Hematopoietic multipotent progenitor cell treated with erythropoietin and hydrocortisone succinate and interleukin-3 and kit ligand, for 6 days (in vitro differentiated cells): ENCODE measurements at regions not wholly inside any gene's neighbourhood (a gene's known extent, or its start where the extent isn't known, plus 50 kb on each side); places are given as distances from the start of the nearest gene placed in this dataset.
"Not testable (repeated sequence)": the region's sequence is repeated elsewhere in the genome, so short reads cannot be mapped to it uniquely, and the experiment has no call there.

Experiments used
- DNase-seq: peaks from one replicate; pipeline ENCODE4 v3.0.0-alpha.2; 2015

DNA sequence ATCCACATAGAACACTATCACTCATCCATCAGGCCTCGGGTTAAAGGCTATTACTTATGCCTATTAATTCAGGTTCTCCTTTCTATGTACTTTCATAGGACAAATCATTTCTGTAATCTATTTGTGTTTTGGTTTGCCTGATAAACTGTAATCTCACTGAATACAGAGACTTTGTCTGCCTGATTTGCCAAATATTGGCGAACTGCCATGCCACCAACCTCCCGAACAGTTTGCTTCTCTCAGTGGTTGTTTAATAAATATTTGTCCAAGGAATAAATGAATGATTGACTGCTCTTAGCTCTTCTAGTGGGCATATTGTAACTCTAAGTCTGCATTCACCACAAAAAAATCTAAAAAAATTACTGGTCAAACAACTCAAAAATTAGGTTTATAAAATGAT, 170.1 kb upstream of the ZFP64 start:
- no peak for DNase-seq

DNA sequence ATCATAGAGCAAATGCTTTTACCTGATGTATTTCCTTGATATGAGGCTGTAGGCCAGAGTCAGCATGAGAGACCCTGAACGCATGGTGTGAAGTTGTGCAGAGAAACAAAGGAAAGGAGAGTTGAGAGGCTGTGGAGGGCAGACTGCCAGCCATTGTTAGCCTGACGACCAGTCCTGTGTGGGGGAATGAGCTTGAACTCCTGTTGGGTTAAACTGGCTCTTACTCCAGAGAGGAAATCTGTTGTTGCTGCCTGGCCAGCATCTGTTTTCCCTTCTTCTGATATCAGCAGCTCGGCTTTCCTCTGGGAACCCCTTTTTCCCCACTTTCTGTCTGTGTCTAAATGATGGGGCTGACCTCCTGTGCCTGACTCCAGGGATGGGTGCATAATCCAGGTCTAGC, 158.2 kb upstream of the ZFP64 start:
- DNase-seq, result no peak

DNA sequence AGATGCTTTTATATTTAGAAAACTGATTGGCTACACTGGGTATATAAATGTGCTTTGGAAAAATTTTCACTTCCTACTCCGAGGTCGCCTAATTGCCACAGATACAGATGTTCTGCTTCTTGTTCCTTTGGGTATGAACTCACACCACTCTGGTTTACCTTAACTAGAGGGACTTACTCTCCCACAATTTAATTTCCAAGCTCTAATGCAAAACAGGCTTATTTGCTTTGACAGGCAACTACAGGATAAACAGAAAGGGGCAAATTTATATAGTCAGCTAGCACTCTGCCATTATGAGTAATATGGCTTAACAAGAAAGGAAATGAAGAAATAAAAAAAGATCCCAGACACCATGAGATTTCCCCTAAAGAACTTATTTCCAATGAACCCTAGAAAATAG, 156.9 kb upstream of the ZFP64 start:
- no peak for DNase-seq

DNA sequence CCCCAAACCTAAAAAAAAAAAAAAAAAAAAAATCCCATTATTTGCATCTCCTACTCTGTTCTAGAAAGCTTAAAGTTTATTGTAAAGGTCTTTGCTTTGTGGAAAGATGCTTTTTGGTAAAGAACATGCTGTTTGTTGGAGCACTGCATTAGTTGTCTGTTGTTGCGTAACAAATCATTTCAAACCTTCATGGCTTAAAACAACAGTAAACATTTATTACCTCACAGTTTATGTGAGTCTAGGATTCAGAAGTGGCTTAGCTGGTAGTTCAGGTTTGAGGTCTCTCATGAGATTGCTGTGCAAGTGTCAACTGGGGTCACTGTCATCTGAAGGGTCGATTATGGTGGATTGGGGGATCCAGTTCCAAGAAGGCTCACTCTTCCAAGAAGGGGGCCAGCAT, 155.2 kb upstream of the ZFP64 start:
- no peak for DNase-seq

DNA sequence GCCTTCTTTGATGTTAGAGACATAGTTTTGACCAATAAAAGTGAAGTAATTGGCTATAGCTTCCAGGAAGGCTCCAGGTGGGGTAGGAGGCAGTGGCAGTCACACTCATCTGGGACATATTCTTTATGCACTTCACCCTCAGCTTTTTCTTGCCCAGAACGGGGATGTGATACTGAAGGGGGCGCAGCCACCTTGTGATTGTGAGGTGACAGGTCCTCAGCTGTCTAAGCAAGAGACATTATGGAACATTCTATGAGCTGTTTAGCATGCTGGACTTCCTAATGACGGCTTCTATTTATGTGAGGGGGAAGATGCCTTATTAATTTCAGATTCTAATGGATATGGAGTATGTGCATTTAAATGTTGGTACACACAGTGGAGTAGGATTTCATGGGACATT, 151.3 kb upstream of the ZFP64 start:
- no peak for DNase-seq

DNA sequence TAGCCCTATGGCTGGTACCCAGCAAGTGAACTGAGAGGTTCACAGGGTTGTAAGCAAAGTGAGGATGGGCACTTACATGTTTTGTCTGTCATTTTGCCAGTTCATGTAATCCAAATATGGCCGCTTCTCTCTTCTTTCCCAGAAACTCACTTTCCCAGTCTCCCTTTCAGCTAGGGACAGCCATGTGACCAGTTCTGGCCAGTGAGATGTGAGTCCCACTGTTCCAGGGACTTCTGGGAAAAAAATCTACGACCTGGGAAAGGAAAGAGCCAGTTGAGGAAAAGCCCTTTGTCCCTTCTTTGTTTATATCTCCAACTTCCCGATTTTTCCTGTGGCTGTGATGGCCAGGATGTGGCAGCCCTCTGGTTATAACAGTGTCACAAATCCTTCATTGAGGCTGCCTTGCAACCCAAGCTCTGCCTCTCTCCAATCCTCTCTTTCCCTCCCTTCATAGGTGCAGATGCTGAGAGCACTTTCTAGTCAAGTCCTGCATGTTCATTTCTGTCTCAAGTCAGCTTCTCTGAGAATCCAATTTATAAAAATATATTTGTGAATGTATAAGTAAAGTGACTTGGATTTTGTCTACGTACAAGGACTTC, 148.6 kb upstream of the ZFP64 start:
- no peak for DNase-seq

DNA sequence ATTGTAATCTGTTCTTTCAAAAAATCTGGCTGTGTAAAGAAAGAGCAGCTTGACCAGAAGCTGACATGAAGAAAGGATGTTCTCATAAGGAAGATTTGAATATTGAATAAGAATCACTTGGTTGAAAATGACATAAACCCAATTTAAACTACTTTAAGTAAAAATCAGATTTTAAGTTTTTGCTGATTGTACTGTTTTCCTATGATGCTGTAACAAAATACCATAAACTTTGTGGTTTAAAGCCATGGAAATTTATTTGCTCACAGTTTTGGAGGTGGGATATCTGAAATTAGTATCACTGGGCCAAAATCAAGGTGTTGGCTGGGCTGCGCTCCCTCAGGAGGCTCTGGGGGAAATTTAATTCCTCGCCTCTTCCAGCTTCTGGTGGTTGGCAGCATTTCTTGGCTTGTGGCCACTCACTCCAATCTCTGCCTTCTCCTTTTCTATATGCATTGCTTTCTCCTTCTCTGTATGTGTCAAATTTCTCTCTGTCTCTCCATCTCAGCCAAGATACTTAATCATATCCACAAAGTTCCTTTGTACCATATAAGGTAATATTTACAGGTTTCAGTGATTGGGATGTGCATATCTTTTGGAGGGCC, 141.2 kb upstream of the ZFP64 start:
- DNase-seq, result no peak

DNA sequence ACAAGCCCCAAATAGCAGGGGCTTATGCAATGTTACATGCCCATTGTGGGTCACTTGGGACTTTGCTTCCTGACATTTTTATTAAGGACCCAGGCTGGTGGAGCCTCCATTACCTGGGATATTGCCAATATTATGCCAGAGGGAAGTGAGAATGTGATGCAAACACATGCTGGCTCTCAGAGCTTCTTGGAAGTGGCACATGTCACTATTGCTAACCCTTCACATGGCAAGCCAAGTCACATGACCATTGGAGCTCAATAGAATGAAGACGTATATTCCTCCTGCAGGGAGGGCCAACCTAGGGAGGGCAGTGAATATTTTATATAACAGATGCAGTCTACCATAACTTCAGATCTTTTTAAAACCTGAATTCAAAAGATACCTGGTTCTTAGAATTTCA, 140.7 kb upstream of the ZFP64 start:
- no peak for DNase-seq

DNA sequence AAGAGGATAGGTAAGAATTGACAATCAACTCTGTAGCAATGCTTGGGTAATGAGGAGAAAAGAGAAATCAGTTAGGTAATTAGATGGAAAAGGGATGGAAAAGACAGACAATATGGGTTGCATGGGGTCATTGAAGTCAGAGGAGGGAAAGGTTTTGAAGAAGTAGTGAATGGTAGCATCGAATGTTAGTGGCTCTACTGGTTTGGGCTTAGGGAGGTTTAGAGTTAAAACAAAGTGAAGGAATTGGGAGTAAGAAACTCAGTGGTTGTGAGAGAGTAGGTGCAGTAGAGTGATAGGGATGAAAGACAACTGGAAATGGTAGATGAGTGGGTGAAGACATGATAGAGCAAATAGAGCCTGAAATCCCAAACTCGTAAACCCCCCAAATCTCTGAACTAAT, 140.1 kb upstream of the ZFP64 start:
- DNase-seq, result no peak

DNA sequence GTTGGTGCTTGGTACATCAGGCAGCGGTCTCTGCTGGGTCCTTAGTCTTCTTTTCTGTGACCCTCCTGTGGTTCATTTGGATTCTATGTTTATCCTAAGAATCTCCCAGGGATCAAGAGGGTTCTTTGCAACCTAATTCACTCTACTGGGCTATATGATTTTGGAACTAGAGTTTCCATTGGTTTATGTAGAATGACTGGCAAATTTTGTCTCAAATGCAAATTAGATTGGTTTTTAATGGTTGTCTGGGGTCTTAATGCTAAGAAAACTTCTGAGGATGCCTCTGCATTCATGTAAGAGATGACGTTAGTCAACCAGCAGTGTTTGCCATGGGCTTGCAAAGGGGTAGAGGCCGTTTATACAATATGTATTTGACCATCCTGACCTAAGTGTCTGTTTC, 129.8 kb upstream of the ZFP64 start:
- no peak for DNase-seq

DNA sequence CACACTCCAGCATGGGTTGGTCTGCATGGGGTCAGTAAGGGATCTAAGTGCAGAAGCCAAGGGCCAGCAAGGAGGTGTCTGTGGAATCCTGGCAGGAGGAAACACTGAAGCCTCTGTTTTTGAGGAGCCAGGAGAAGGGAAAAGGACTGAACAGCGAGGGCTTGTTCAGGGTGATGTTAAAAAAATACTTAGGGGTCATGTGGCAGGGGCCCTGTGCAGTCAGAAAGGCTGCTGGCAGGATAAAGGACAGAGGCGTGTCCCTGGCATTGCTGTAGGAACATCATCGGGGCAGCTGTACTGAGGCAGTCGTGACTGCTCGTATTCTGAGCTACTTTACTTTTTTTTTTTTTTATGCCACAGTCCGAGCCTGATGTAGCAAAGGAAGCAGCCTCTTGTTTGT, 127.1 kb upstream of the ZFP64 start:
- DNase-seq, result no peak

DNA sequence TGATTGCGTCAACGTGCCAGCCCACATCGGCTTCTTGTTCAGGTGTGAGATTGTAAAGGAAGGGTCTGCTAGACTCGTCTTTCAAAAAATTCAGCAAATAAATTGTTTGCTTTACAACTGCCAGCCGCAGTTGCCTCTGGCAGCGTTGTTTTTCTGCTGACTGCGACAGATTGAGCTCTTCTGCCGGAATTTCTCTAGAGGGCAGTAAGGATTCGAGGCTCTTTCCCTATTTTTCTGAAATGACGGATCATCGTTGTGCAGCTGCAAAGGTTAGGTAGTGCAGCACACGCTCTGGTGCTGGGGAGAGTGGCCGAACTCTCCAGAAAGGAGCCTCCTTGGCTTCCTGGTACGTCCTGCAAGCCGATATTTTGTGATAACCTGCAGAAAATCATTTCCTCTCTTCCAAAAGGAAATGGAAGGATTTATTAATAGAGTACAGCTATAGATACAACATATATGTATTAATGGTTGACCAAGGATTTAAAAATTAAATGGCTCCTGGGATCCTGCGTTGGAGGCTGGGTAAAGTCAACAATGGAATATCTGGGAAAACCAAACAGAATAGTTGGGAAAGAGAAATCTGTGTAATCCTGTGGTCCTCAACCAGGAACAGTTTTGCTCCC, 121.9 kb upstream of the ZFP64 start:
- no peak for DNase-seq

DNA sequence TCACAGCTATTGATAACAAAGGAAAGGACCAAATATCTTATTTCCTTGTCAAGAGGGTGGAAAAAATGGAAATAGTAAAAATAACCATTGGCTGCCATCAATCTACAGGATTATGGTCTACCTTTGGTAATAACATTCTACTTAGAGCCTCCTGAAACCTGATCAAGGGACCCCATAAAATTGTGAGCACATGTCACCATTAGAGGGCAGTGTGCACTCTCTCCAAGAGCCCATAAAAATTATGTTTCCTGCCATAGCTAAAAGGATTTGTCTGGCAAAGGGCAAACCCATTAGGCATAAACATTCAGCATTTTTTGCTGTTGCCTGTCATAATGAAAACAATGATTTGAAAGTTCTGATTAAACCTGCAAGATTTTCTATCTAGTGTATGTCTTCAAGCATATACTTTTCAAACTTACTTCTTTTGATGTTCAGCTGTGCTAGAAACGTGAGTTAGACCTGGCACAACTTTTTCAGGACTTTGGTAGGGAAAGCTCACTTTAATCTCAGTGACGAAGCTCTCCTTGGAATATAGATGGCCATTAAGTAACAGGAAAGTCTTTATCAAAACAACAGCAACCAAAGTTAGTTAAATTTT, 120.7 kb upstream of the ZFP64 start:
- peak; percentile 79 for DNase-seq

DNA sequence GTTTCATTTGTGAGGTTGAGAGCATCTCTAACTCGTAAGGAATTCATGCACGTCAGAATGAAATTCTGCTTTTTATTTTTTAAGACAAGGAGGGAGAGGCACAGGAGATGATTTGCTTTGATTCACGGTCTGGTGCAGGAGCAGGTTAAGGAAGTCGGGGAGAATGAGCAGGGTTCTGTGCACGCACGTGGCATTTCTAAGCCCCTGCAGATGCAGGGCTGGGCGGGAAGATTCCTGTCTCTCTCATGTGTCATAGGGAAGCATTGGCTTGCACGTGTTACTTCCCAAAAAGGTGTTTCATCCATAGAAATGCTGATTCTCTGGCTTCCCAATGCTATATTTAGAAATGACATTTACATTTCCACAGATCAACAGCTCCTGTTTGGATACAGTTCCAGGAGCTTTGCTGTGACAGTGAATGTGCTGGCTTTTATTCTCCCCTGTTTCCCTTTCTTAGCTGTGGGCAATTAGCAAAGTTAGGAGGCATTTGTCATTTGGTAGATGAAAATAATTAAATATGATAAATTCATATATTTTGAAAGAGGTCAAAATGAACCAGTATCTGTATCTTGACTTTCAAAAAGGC, 119.7 kb upstream of the ZFP64 start:
- no peak for DNase-seq

DNA sequence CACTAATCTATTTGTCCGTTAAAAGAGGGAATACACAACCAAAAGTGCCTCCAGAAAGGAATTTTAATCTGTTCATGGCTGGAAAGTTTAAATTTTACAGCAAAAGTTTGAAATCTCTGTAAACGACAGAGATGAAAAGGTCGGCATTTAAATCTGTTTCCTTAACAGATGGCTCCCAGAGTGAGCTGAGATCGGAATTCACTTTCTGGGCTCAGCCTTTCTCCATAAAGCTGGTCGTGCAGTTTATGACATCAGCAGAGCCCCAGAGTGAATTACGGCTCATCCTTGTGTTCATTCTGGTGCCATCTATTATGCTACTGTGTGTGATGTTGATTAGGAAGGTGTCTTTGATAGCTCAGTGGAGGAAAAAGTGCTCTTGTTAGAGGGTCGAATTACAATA, 117.6 kb upstream of the ZFP64 start:
- DNase-seq, result no peak

DNA sequence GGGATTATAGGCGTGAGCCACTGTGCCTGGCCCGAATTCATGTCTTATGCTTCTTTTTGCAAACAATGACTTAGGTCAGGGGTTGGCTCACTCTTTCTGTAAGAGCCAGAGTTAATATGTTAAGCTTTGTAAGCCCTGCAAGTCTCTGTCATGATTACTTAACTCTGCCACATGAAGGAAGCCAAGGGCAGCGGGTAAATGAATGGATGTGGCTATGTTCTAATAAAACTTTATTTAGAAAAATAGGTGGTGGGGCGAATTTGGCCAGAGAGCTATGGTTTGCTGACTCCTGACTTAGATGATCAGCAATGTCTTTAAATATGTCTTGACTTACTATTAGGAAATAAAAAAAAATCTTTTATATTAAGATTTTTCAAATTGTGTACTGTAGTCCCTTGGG, 114.9 kb upstream of the ZFP64 start:
- DNase-seq, result no peak

DNA sequence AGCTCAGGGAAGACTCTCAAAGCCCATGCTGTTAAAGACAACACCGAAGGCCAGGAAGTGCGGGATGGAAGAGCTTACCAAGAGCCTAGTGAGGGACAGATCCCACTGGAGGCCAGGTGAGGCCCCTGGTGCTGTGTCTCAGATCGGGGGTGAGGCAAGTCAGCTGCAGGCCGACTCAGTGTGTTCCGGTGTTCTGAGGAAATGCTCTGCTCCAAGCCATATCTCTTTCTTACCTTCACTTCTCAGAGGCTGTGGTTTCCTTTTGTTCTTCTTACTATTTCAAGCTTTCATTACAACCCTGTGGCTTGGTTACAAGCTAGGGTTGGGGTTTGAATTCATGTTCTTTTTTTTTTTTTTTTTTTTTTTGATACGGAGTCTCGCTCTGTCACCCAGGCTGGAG, 114.3 kb upstream of the ZFP64 start:
- no peak for DNase-seq

DNA sequence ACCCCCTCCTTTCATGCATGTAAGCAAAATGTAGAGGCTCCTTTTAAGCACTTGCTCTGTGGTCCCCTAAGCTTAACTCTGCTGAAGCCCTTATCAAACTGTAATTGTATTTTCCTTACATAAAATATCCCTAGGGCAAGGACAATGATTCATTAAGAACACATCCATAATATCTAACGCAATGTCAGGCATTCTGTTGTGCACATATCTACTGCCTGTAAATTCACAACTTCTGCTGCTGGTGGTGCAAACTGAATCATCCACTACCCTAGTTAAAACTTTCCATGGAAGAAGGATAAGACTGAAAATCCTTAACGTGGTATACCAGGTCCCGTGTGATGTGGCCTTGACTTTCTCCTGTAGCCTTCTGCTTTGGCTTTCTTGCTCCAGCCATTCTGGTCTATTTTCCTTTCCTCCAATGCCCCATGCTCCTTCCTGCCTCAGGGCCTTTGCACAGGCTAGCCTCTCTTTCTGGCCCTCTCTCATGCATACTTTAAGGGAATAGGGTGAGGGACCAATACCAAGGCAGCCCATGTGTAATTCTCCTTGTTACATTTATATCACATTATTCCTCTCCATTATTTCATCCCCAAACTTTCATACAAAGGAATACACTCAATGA, 113.6 kb upstream of the ZFP64 start:
- no peak for DNase-seq

DNA sequence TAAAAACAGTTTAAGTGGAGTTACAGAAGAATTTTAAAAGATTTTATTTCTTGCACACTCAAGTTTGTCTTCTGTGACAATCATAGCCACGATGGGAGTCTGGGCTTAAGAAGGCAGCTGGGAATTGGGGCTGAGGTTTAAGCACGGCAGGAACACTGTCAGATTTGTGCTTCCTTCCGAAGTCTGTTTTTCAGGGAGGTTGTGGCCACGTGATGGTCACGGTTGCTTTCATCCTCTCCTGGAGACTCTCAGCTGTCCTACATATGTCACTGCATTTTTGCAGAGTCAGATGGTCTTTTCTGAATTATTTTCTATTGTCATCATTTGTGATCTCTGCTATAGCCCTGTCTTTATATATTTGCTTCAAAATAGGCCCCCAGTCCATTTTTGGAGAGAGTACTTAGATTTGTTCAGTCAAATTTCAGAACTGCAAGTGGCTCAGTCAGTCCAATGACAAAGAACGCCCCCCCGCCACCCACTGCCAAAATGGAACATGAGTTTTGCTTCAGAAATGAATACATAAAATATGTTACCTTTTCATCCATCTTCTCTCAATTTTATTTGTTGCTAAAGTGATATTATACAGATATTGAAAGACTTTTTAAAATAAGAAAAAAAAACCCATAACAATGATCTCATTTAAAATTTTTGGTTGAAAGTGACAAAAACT, 111.8 kb upstream of the ZFP64 start:
- DNase-seq, result no peak

DNA sequence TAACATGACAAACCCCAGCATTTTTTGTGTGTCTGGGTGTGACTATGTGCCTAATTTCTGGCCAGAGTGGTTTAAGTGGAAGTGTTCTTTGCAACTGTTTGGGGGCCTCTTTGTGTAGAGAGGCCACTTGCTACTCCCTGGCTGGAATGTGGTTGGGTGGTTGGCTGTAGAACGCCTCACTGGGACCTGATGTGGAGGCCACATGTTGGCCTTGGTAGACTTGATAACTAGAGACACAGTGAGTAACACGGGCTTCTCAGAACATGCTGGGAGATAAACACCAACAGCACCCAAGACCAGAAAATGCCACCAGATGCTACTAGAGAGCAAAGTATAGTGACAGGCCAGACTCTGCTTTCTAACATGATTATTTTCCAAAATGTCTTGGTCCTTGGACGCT, 111.2 kb upstream of the ZFP64 start:
- DNase-seq, result no peak

DNA sequence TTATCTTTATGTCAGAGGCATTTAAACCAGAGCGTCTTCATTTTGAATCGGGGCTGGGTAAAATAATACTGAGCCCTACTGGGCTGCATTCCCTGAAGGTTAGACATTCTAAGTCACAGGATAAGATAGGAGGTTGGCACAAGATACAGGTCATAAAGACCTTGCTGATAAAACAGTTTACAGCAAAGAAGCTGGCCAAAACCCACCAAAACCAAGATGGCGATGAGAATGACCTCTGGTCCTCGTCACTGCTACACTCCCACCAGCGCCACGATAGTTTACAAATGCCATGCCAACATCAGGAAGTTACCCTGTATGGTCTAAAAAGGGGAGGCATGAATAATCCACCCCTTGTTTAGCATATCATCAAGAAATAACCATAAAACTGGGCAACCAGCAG, 110.5 kb upstream of the ZFP64 start:
- not testable (repeated sequence) for DNase-seq

DNA sequence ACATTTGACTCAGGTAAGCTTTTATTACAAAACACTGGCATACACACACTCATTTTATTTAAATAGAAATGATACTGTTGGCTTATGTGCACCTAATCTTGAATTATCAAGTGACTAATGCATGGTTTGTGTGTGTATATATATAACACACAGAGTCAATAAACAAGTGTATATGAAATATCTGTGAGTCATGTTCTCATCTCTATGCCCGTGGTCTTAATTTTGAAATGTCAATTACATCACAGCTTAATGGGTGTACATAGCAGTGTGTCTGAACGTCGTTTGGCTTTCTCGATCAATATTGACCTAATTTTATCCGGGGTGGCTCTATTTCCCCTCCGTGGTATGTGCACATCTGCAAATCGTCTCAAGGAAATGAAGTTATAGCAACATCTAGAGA, 104.0 kb upstream of the ZFP64 start:
- no peak for DNase-seq

DNA sequence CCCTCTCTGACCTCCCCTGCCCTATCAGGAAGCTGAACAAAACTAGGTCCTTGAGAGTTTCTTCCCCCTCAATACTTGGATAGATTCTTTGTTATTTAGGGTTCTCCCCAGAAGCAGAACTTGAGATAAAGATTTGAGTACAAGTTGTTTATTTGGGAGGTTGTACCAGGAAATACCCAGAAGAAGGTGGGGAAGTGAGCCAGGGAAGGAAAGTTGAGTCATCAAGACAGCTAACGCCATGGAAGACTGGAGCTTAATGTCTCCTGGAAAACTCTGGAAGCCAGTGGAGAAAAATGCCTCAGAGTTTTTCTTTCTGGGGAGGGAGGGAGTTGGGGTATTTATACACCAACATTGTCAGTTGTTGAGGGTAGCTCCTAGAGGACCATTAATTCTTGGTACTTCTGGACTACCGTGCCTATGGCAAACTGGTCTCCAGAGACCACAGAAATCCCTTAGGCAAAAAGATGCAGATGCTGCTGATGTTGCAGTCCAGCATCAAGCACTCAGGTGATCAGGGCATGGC, 102.6 kb upstream of the ZFP64 start:
- DNase-seq, result no peak
